Endodermal cell (in vitro differentiated cells): ENCODE measurements at regions not wholly inside any gene's neighbourhood (a gene's known extent, or its start where the extent isn't known, plus 50 kb on each side); places are given as distances from the start of the nearest gene placed in this dataset.

ENCODE experiments used
- DNase-seq: peaks from one replicate; pipeline ENCODE4 v3.0.0-alpha.2; 2017
- H3K27ac ChIP-seq: 2 replicates; pipeline ENCODE4 v1.5.1; 2013; ENCODE audit warnings: mild to moderate bottlenecking, low read depth, low read length, moderate library complexity
- H3K27me3 ChIP-seq: 2 replicates; pipeline ENCODE4 v1.6.1; 2013; ENCODE audit warnings: mild to moderate bottlenecking, low read length, moderate library complexity; ENCODE audit not compliant: insufficient read depth, control insufficient read depth, poor library complexity, severe bottlenecking
- H3K36me3 ChIP-seq: 2 replicates; pipeline ENCODE4 v1.7.0; 2013; ENCODE audit warnings: mild to moderate bottlenecking, low read length, moderate library complexity; ENCODE audit not compliant: control insufficient read depth, insufficient read depth
- H3K4me1 ChIP-seq: one replicate; pipeline ENCODE4 v1.7.0; 2013; ENCODE audit warnings: low read length; ENCODE audit not compliant: control insufficient read depth, insufficient read depth
- H3K4me3 ChIP-seq: 2 replicates; pipeline ENCODE4 v1.5.1; 2013; ENCODE audit warnings: mild to moderate bottlenecking, low read length, moderate library complexity
- H3K9ac ChIP-seq: 2 replicates; pipeline ENCODE4 v1.6.1; 2013; ENCODE audit warnings: mild to moderate bottlenecking, low read length, moderate library complexity; ENCODE audit not compliant: poor library complexity, severe bottlenecking; ENCODE audit errors: extremely low read depth
- H3K9me3 ChIP-seq: 2 replicates; pipeline ENCODE4 v1.6.1; 2013; ENCODE audit warnings: mild to moderate bottlenecking, low read length, moderate library complexity; ENCODE audit not compliant: control insufficient read depth
- H3K27ac Mint-ChIP-seq: 2 replicates; pipeline ENCODE4 v1.8.0; 2020; ENCODE audit warnings: mixed read lengths
- H3K27me3 Mint-ChIP-seq: 2 replicates; pipeline ENCODE4 v1.8.0; 2021; ENCODE audit warnings: mild to moderate bottlenecking, mixed read lengths; ENCODE audit not compliant: insufficient read depth
- H3K36me3 Mint-ChIP-seq: 2 replicates; pipeline ENCODE4 v1.8.0; 2020; ENCODE audit warnings: low read depth, mixed read lengths
- H3K4me1 Mint-ChIP-seq: 2 replicates; pipeline ENCODE4 v1.8.0; 2020; ENCODE audit warnings: mixed read lengths
- H3K4me3 Mint-ChIP-seq: 2 replicates; pipeline ENCODE4 v1.8.0; 2020; ENCODE audit warnings: mild to moderate bottlenecking, moderate library complexity, mixed read lengths
- H3K9me3 Mint-ChIP-seq: 2 replicates; pipeline ENCODE4 v1.8.0; 2020; ENCODE audit warnings: mild to moderate bottlenecking, mixed read lengths
- CTCF ChIP-seq: fragments of 200-600 bp; sonication (generic); conservative IDR thresholded peaks from 2 replicates; pipeline ENCODE4 v1.5.0; 2021; ENCODE audit warnings: antibody characterized with exemption, mild to moderate bottlenecking
- WGBS, 2 experiments: methylation state at CpG; one replicate each; pipeline versions ENCODE4 v1.1.5 to v1.1.7; 2013; ENCODE audit warnings: missing lambda C conversion rate in 2 of 2, mixed read lengths in 1 of 2; ENCODE audit not compliant: insufficient coverage in 1 of 2, insufficient read length in 1 of 2; 5-methylcytosine and 5-hydroxymethylcytosine counted together

- no peaks in the 10 kb centered on the region for H3K9me3 Mint-ChIP-seq
- H3K36me3 ChIP-seq = no peaks in the 10 kb centered on the region
- H3K27me3 Mint-ChIP-seq = peaks cover 2% of the 10 kb centered on the region
- H3K4me3 ChIP-seq = no peak overlapping the region
- H3K4me1 Mint-ChIP-seq = peaks cover 5% of the 10 kb centered on the region
- no peak overlapping the region for H3K4me3 Mint-ChIP-seq
- TF ChIP-seq CTCF = no peak
- H3K9me3 ChIP-seq = no peaks in the 10 kb centered on the region
- H3K27me3 ChIP-seq = no peaks in the 10 kb centered on the region
- H3K4me1 ChIP-seq = peaks cover 1% of the 10 kb centered on the region
- DNase-seq = no peak
- no peak overlapping the region for H3K9ac ChIP-seq
- WGBS, 2 experiments = 86 to 88% methylated on average over 1 to 3 of the region's 3 CpGs
- H3K27ac Mint-ChIP-seq = no peak overlapping the region
- no peak overlapping the region for H3K27ac ChIP-seq
- H3K36me3 Mint-ChIP-seq = no peaks in the 10 kb centered on the region
These were observed 145.3 kb upstream of the NPHP3 start for GRCh38 chr3:132867526-132867925.

DNA sequence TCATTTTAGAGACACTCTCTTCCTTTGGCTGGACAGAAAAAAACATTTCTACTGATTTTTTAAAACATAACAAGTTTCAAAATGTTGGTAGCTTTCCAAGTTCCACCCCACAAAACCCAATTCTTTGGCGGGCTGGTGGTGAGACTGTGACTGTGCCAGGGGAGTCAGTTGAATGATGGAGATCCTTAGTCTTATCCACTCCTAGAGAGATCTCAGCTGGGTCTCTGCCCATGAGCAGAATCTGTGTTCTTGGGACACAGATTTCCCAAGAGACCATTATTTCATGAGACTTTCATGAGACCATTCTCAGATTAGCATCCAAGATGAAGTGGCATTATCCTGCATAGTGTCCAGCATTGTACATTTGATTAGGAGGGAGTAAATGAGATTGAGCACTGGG lies 135.1 kb upstream of the NPHP3 start:
- Histone ChIP-seq H3K27me3 (no peaks in the 10 kb centered on the region), H3K9me3 (no peaks in the 10 kb centered on the region), H3K27ac (no peak overlapping the region), H3K4me3 (no peak overlapping the region), H3K9ac (no peak overlapping the region), H3K36me3 (no peaks in the 10 kb centered on the region), H3K4me1 (no peaks in the 10 kb centered on the region)
- no peak for TF ChIP-seq CTCF
- no peaks in the 10 kb centered on the region for H3K36me3 Mint-ChIP-seq
- no peaks in the 10 kb centered on the region for H3K27me3 Mint-ChIP-seq
- no peak for DNase-seq
- H3K4me1 Mint-ChIP-seq = no peaks in the 10 kb centered on the region
- no peaks in the 10 kb centered on the region for H3K9me3 Mint-ChIP-seq
- H3K4me3 Mint-ChIP-seq = no peak overlapping the region
- H3K27ac Mint-ChIP-seq = no peak overlapping the region
- WGBS, 2 experiments = 80 to 94% methylated on average over 1 of the region's 1 CpG

DNA sequence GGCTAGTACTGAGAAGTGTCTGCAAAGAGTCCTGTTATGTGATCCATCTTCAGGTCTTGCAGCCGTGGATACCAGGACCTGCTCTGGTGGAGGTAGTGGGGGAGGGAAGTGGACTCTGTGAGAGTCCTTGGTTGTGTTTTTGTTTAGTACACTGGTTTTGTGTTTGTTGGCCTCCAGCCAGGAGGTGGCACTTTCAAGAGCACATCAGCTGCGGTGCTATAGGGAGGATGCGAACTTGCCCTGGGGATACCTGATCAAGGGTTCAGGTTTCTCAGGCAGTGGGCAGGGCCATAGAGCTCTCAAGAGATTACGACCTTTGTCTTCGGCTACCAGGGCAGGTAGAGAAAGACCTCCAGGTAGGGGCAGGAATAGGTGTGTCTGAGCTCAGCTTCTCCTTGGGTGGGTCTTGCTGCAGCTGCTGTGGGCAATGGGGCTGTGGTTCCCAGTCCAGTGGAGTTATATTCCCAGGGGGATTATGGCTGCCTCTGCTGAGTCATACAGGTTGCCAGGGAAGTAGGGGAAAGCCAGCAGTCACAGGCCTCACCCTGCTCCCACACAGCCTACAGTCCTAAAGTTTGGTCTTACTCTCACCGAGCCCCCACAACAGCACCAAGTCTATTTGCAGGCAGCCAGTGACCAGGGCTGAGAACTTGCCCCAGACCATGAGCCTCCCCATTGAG lies 132.8 kb upstream of the NPHP3 start:
- no peaks in the 10 kb centered on the region for H3K27me3 Mint-ChIP-seq
- TF ChIP-seq CTCF = no peak
- no peak overlapping the region for H3K9ac ChIP-seq
- no peaks in the 10 kb centered on the region for H3K4me1 Mint-ChIP-seq
- peak; percentile 60 for DNase-seq
- WGBS, 2 experiments = 96 to 100% methylated on average over 1 to 6 of the region's 6 CpGs
- peaks cover 4% of the 10 kb centered on the region for H3K9me3 Mint-ChIP-seq
- no peak overlapping the region for H3K4me3 Mint-ChIP-seq
- no peaks in the 10 kb centered on the region for H3K27me3 ChIP-seq
- no peak overlapping the region for H3K27ac ChIP-seq
- H3K27ac Mint-ChIP-seq = no peak overlapping the region
- H3K9me3 ChIP-seq = peaks cover 4% of the 10 kb centered on the region
- H3K36me3 Mint-ChIP-seq = no peaks in the 10 kb centered on the region
- no peaks in the 10 kb centered on the region for H3K36me3 ChIP-seq
- H3K4me1 ChIP-seq = no peaks in the 10 kb centered on the region
- H3K4me3 ChIP-seq = no peak overlapping the region
